Psoas muscle (tissue), 7 donors: ENCODE measurements at regions not wholly inside any gene's neighbourhood (a gene's known extent, or its start where the extent isn't known, plus 50 kb on each side); places are given as distances from the start of the nearest gene placed in this dataset.

Experiments
- ATAC-seq, 4 donors: fragments of 200-7000 bp; cut with Tn5 transposase; one replicate each; pipeline ENCODE4 v1.9.1; 2020; ENCODE audit warnings: moderate library complexity in 3 of 4, mild to moderate bottlenecking in 2 of 4
- DNase-seq, 2 donors: peaks; one replicate each; pipeline ENCODE4 v3.0.0-alpha.2; 2020
- H3K27ac ChIP-seq: fragments of 200-600 bp; one replicate; pipeline ENCODE4 v1.8.0; 2022
- H3K27me3 ChIP-seq, 3 donors: fragments of 200-600 bp in 1 of 3; one replicate each; pipeline versions ENCODE4 v1.6.1 to v1.8.0; 2013 to 2022; ENCODE audit warnings: low read length in 2 of 3, mild to moderate bottlenecking in 2 of 3, moderate library complexity in 1 of 3; ENCODE audit not compliant: insufficient read depth in 3 of 3
- H3K36me3 ChIP-seq, 2 donors: fragments of 200-600 bp in 1 of 2; one replicate each; pipeline versions ENCODE4 v1.6.1 to v1.8.0; 2013 to 2022; ENCODE audit warnings: low read depth in 1 of 2, mild to moderate bottlenecking in 1 of 2, moderate library complexity in 1 of 2; ENCODE audit not compliant: insufficient read depth in 1 of 2
- H3K4me1 ChIP-seq: fragments of 200-600 bp; one replicate; pipeline ENCODE4 v1.8.0; 2022
- H3K4me3 ChIP-seq: fragments of 200-600 bp; one replicate; pipeline ENCODE4 v1.8.0; 2022; ENCODE audit warnings: mild to moderate bottlenecking
- H3K9me3 ChIP-seq: fragments of 200-600 bp; one replicate; pipeline ENCODE4 v1.8.0; 2022
- WGBS, 3 donors: extraction: QIAGEN DNeasy Blood & Tissue Kit; methylation state at CpG; one replicate each; pipeline versions ENCODE4 v1.1.6 to v1.1.7; 2013; 5-methylcytosine and 5-hydroxymethylcytosine counted together
- intact Hi-C, 2 donors: fragments of 100-400 bp; cut with DNase I; formaldehyde crosslinking; loops; one replicate each; pipeline versions ENCODE4 v1.11.0 to v1.14.2; 2022
- TF ChIP-seq, protein P1 (sequence below): fragments of 200-600 bp; IDR thresholded peaks from one replicate; pipeline ENCODE4 v1.8.0; 2022; ENCODE audit warnings: antibody characterized with exemption
- donor health status: healthy with polysubstance abuse.
- donor health status: DM: no; HTN: no; CAD: no; lungs with moderate emphysema.
- donor health status: Bipolar disorder and iron deficiency.
- donor health status: healthy.
- donor health status: DM: yes; HTN: yes; CAD: no.
- donor health status: DM: no; HTN: no; CAD: no.
- donor health status: DM: yes; HTN: yes; CAD: no.

DNA sequence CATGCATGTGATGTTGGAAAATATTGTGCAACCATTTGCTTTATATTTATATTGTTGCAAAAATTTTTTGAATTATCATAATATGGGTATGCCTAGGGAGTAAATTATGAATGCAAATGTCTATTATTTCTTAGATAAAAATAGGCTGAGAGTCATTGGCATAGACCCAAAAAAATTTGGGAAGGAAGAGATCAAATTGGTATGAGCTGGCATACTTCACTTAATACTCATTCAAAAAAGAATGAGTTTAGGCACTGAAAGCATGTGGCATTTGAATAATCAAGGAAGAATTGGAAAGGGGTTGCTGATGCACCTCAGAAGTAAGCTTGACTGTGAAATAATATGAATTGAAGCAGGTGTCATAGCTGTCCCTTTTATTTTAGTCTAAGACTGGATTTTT is 764.0 kb upstream of the DPPA4 start:
- H3K9me3 ChIP-seq, result no peaks in the 10 kb centered on the region
- H3K4me1 ChIP-seq, result no peaks in the 10 kb centered on the region
- no peak overlapping the region for H3K4me3 ChIP-seq
- no peak for ATAC-seq
- intact Hi-C loops, result no loop called here
- DNase-seq, result no peak
- TF ChIP-seq, protein P1, sequence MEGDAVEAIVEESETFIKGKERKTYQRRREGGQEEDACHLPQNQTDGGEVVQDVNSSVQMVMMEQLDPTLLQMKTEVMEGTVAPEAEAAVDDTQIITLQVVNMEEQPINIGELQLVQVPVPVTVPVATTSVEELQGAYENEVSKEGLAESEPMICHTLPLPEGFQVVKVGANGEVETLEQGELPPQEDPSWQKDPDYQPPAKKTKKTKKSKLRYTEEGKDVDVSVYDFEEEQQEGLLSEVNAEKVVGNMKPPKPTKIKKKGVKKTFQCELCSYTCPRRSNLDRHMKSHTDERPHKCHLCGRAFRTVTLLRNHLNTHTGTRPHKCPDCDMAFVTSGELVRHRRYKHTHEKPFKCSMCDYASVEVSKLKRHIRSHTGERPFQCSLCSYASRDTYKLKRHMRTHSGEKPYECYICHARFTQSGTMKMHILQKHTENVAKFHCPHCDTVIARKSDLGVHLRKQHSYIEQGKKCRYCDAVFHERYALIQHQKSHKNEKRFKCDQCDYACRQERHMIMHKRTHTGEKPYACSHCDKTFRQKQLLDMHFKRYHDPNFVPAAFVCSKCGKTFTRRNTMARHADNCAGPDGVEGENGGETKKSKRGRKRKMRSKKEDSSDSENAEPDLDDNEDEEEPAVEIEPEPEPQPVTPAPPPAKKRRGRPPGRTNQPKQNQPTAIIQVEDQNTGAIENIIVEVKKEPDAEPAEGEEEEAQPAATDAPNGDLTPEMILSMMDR, result no peak
- H3K27me3 ChIP-seq, result no peaks in the 10 kb centered on the region
- H3K36me3 ChIP-seq, result no peaks in the 10 kb centered on the region
- no peak overlapping the region for H3K27ac ChIP-seq

GRCh38 chr3:110106805-110107204 is 769.5 kb upstream of the DPPA4 start:
- DNase-seq (no peak), ATAC-seq (no peak)
- TF ChIP-seq, protein P1, result no peak
- Histone ChIP-seq H3K9me3 (no peaks in the 10 kb centered on the region), H3K36me3 (no peaks in the 10 kb centered on the region), H3K4me1 (no peaks in the 10 kb centered on the region), H3K27ac (no peak overlapping the region), H3K4me3 (no peak overlapping the region), H3K27me3 (no peaks in the 10 kb centered on the region)
- intact Hi-C loops, result no loop called here
- WGBS, 3 donors, result 70 to 80% (median 74%) methylated on average over 1 of the region's 1 CpG

DNA sequence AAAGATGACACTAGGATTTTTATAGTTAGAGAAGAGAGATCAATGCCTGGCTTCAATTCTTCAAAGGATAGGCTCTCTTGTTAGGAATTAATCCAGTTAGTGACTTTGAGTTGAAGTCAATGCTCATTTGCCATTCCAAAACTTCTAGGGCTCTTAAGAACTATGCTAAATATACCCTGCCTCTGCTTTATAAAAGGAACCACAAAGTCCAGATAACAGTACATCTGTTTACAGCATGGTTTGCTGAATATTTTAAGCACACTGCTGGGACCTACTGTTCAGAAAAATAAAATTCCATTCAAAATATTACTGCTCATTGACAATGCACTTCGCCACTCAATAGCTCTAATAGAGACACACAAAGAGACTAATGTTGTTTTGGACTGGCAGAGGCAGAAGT is 786.6 kb upstream of the DPPA4 start:
- intact Hi-C loops, result no loop called here
- 79 to 84% (median 82%) methylated on average over 1 of the region's 1 CpG for whole genome bisulfite sequencing, 3 donors
- Histone ChIP-seq H3K4me3 (no peak overlapping the region), H3K36me3 (no peaks in the 10 kb centered on the region), H3K4me1 (no peaks in the 10 kb centered on the region), H3K9me3 (peaks cover 4% of the 10 kb centered on the region), H3K27me3 (no peaks in the 10 kb centered on the region), H3K27ac (no peak overlapping the region)
- TF ChIP-seq, protein P1, result no peak
- DNase-seq (no peak), ATAC-seq (no peak)

DNA sequence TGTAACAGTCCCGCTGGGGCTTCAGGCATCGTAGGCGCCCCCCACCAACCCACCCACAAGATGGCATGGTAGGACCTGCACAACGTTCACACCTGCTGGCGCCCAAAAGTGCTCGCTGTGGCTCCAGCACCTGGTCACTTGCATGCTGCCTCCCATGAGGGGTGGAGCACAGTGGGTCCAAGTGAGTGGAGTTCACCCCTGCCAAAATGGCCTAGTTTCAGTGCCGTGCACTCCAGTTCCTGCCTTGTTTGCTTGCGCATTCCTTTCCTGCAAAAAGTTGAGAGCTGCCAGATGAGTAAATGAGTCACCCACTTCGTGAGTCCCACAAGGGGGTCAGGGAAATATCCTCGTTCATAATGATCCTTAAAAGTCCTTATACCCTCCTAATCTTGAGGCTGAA is 788.7 kb upstream of the DPPA4 start:
- TF ChIP-seq, protein P1, result no peak
- no peak for DNase-seq
- intact Hi-C loops, result no loop called here

GRCh38 chr3:110133971-110134370 is 796.6 kb upstream of the DPPA4 start:
- 76 to 88% (median 84%) methylated on average over 2 of the region's 2 CpGs for WGBS, 3 donors
- intact Hi-C loops, result no loop called here
- DNase-seq (no peak), ATAC-seq (no peak)
- Histone ChIP-seq H3K9me3 (peaks cover 4% of the 10 kb centered on the region), H3K4me1 (no peaks in the 10 kb centered on the region), H3K4me3 (no peak overlapping the region), H3K27me3 (no peaks in the 10 kb centered on the region), H3K36me3 (no peaks in the 10 kb centered on the region), H3K27ac (no peak overlapping the region)
- TF ChIP-seq, protein P1, result no peak

More for the DNA sequence above, 788.7 kb upstream of the DPPA4 start:
- 86 to 88% (median 86%) methylated on average over 10 of the region's 10 CpGs for WGBS, 3 donors
- H3K4me3 ChIP-seq, result no peak overlapping the region
- no peak overlapping the region for H3K27ac ChIP-seq
- H3K36me3 ChIP-seq, result no peaks in the 10 kb centered on the region
- no peaks in the 10 kb centered on the region for H3K27me3 ChIP-seq
- ATAC-seq, result no peak
- peaks cover 4% of the 10 kb centered on the region for H3K9me3 ChIP-seq
- no peaks in the 10 kb centered on the region for H3K4me1 ChIP-seq
